Kidney epithelial cell (primary cell): ENCODE measurements at regions not wholly inside any gene's neighbourhood (a gene's known extent, or its start where the extent isn't known, plus 50 kb on each side); places are given as distances from the start of the nearest gene placed in this dataset.

Experiments used
- DNase-seq: peaks from one replicate; pipeline ENCODE4 v3.0.0-alpha.2; 2010; ENCODE audit warnings: low read depth
- H3K27me3 ChIP-seq: 2 replicates; pipeline ENCODE4 v1.6.0; 2011; ENCODE audit warnings: low read length; ENCODE audit not compliant: control insufficient read depth, insufficient read depth
- H3K36me3 ChIP-seq: 2 replicates; pipeline ENCODE4 v1.5.1; 2011; ENCODE audit warnings: low read length; ENCODE audit not compliant: control insufficient read depth, insufficient read depth
- H3K4me3 ChIP-seq: 2 replicates; pipeline ENCODE4 v1.5.1; 2011; ENCODE audit warnings: low read depth, mild to moderate bottlenecking, control low read depth, low read length
- CTCF ChIP-seq: IDR thresholded peaks from 2 replicates; pipeline ENCODE4 v1.5.1; 2011; ENCODE audit warnings: mild to moderate bottlenecking, moderate library complexity, low read length, control low read depth, inconsistent platforms; ENCODE audit not compliant: insufficient read depth, poor library complexity, severe bottlenecking

GRCh38 chr9:71383308-71383940 is 262.0 kb upstream of the TRPM3 start:
- H3K4me3 ChIP-seq = no peak overlapping the region
- DNase-seq = no peak
- no peaks in the 10 kb centered on the region for H3K27me3 ChIP-seq
- no peaks in the 10 kb centered on the region for H3K36me3 ChIP-seq
- TF ChIP-seq CTCF = no peak

GRCh38 chr9:71368157-71368556 is 246.7 kb upstream of the TRPM3 start:
- TF ChIP-seq CTCF = no peak
- H3K4me3 ChIP-seq = no peak overlapping the region

GRCh38 chr9:71364186-71364955 is 242.9 kb upstream of the TRPM3 start:
- DNase-seq = no peak
- no peak for TF ChIP-seq CTCF
- H3K4me3 ChIP-seq = no peak overlapping the region
- H3K36me3 ChIP-seq = no peaks in the 10 kb centered on the region
- no peaks in the 10 kb centered on the region for H3K27me3 ChIP-seq

More at GRCh38 chr9:71368157-71368556, 246.7 kb upstream of the TRPM3 start:
- DNase-seq = no peak
- no peaks in the 10 kb centered on the region for H3K27me3 ChIP-seq
- no peaks in the 10 kb centered on the region for H3K36me3 ChIP-seq

- no peak for TF ChIP-seq CTCF
- no peak overlapping the region for H3K4me3 ChIP-seq
- H3K36me3 ChIP-seq = no peaks in the 10 kb centered on the region
- DNase-seq = no peak
- no peaks in the 10 kb centered on the region for H3K27me3 ChIP-seq
Measured at GRCh38 chr9:71363286-71363961, 242.0 kb upstream of the TRPM3 start.

GRCh38 chr9:71361357-71361756 is 239.9 kb upstream of the TRPM3 start:
- Histone ChIP-seq H3K4me3 (no peak overlapping the region), H3K27me3 (no peaks in the 10 kb centered on the region), H3K36me3 (no peaks in the 10 kb centered on the region)
- TF ChIP-seq CTCF = no peak
- no peak for DNase-seq
